IMR-90 (cell line): ENCODE measurements at regions not wholly inside any gene's neighbourhood (a gene's known extent, or its start where the extent isn't known, plus 50 kb on each side); places are given as distances from the start of the nearest gene placed in this dataset.

ENCODE experiments used
- ATAC-seq: fragments of 200-7000 bp; cut with Tn5 transposase; 2 replicates; pipeline ENCODE4 v1.9.1; 2020; ENCODE audit warnings: low read depth, mild to moderate bottlenecking, moderate library complexity
- BruUV-seq: library from RNA; stranded (reverse); fragments of 400-500 nt; replicated peaks from 2 replicates; lab custom pipeline; 2021; lab: Mats Ljungman, UMichigan
- CTCF ChIA-PET: fragments of 300-600 bp; formaldehyde crosslinking; extraction: SDS; loops from one replicate; lab custom pipeline; 2021; ENCODE audit warnings: antibody characterized with exemption; lab: Yijun Ruan, JAX
- POLR2A ChIA-PET: fragments of 300-600 bp; sonication (Branson Sonifier 250); formaldehyde crosslinking; loops from one replicate; lab custom pipeline; 2022; ENCODE audit warnings: antibody characterized with exemption; ENCODE audit not compliant: unreplicated experiment; lab: Charles Lee
- DNase-seq: peaks from one replicate; pipeline ENCODE4 v3.0.0; 2013
- H2AFZ ChIP-seq: replicated peaks from 2 replicates; pipeline ENCODE3; 2013; ENCODE audit warnings: low read length, mild to moderate bottlenecking; ENCODE audit not compliant: poor library complexity
- H2AK5ac ChIP-seq: 2 replicates; pipeline ENCODE4 v1.6.1; 2013; ENCODE audit warnings: low read depth, low read length, inconsistent platforms
- H2AK9ac ChIP-seq: replicated peaks from 2 replicates; pipeline ENCODE3; 2013; ENCODE audit warnings: mild to moderate bottlenecking, low read depth, low read length, moderate library complexity; ENCODE audit not compliant: poor library complexity
- H2BK120ac ChIP-seq: 2 replicates; pipeline ENCODE4 v1.6.1; 2013; ENCODE audit warnings: low read depth, low read length, inconsistent platforms
- H2BK15ac ChIP-seq: 3 replicates; pipeline ENCODE4 v1.6.1; 2013; ENCODE audit warnings: low read depth, low read length, inconsistent platforms
- H2BK20ac ChIP-seq: 2 replicates; pipeline ENCODE4 v1.6.1; 2013; ENCODE audit warnings: low read depth, mild to moderate bottlenecking, inconsistent platforms, low read length, moderate library complexity
- H2BK5ac ChIP-seq: 2 replicates; pipeline ENCODE4 v1.6.1; 2013; ENCODE audit warnings: mild to moderate bottlenecking, low read depth, low read length, inconsistent platforms; ENCODE audit not compliant: poor library complexity, severe bottlenecking
- H3K14ac ChIP-seq: replicated peaks from 2 replicates; pipeline ENCODE4 v1.6.1; 2013; ENCODE audit warnings: low read depth, low read length, inconsistent platforms
- H3K18ac ChIP-seq: 2 replicates; pipeline ENCODE4 v1.6.1; 2013; ENCODE audit warnings: low read depth, low read length, control low read depth
- H3K23ac ChIP-seq: 2 replicates; pipeline ENCODE4 v1.6.1; 2013; ENCODE audit warnings: low read depth, low read length, inconsistent platforms
- H3K27ac ChIP-seq: 2 replicates; pipeline ENCODE4 v1.5.1; 2013; ENCODE audit warnings: mild to moderate bottlenecking, control low read depth, low read length; ENCODE audit not compliant: insufficient read depth
- H3K27me3 ChIP-seq: 2 replicates; pipeline ENCODE4 v1.6.1; 2013; ENCODE audit warnings: low read length; ENCODE audit not compliant: control insufficient read depth, insufficient read depth
- H3K36me3 ChIP-seq: 2 replicates; pipeline ENCODE4 v1.6.1; 2013; ENCODE audit warnings: low read length, mixed read lengths; ENCODE audit not compliant: control insufficient read depth, insufficient read depth
- H3K4ac ChIP-seq: 2 replicates; pipeline ENCODE4 v1.6.1; 2013; ENCODE audit warnings: low read depth, low read length, inconsistent platforms
- H3K4me1 ChIP-seq: 2 replicates; pipeline ENCODE4 v1.6.1; 2013; ENCODE audit warnings: low read length, mixed read lengths; ENCODE audit not compliant: control insufficient read depth, insufficient read depth
- H3K4me2 ChIP-seq: 2 replicates; pipeline ENCODE4 v1.6.1; 2013; ENCODE audit warnings: low read depth, mild to moderate bottlenecking, control low read depth, low read length, moderate library complexity
- H3K4me3 ChIP-seq: 2 replicates; pipeline ENCODE4 v1.5.1; 2013; ENCODE audit warnings: low read depth, mild to moderate bottlenecking, control low read depth, low read length, moderate library complexity; ENCODE audit not compliant: insufficient read depth
- H3K56ac ChIP-seq: 2 replicates; pipeline ENCODE4 v1.6.1; 2013; ENCODE audit warnings: low read length, inconsistent platforms; ENCODE audit not compliant: insufficient read depth; ENCODE audit errors: extremely low read depth
- H3K79me1 ChIP-seq, 2 experiments: 2 replicates each; pipeline ENCODE4 v1.6.1; 2013; ENCODE audit warnings: low read length in 2 of 2, inconsistent platforms in 1 of 2, low read depth in 1 of 2
- H3K9ac ChIP-seq: 2 replicates; pipeline ENCODE4 v1.6.1; 2013; ENCODE audit warnings: low read depth, low read length, control low read depth
- H3K9me1 ChIP-seq: 2 replicates; pipeline ENCODE4 v1.6.1; 2013; ENCODE audit warnings: low read length, inconsistent platforms; ENCODE audit not compliant: insufficient read depth
- H3K9me3 ChIP-seq: 2 replicates; pipeline ENCODE4 v1.6.1; 2013; ENCODE audit warnings: low read length; ENCODE audit not compliant: control insufficient read depth, insufficient read depth
- H4K20me1 ChIP-seq: 2 replicates; pipeline ENCODE4 v1.6.1; 2013; ENCODE audit warnings: low read length, inconsistent platforms; ENCODE audit not compliant: insufficient read depth
- H4K5ac ChIP-seq: 2 replicates; pipeline ENCODE4 v1.6.1; 2013; ENCODE audit warnings: mild to moderate bottlenecking, low read depth, low read length, control low read depth
- H4K8ac ChIP-seq, 2 experiments: 2 replicates each; pipeline ENCODE4 v1.6.1; 2013; ENCODE audit warnings: low read depth in 2 of 2, low read length in 2 of 2, control low read depth in 1 of 2, inconsistent platforms in 1 of 2
- H4K91ac ChIP-seq: 2 replicates; pipeline ENCODE4 v1.6.1; 2013; ENCODE audit warnings: low read depth, low read length, inconsistent platforms; ENCODE audit not compliant: insufficient read depth
- BHLHE40 ChIP-seq: fragments of 150-350 bp; IDR thresholded peaks from 2 replicates; pipeline ENCODE4 v1.6.1; 2016; ENCODE audit warnings: mild to moderate bottlenecking, low read depth, low read length
- CEBPB ChIP-seq: IDR thresholded peaks from 2 replicates; pipeline ENCODE4 v1.6.1; 2012; ENCODE audit warnings: low read depth, low read length, improper control_type of control experiment
- CHD1 ChIP-seq: IDR thresholded peaks from 2 replicates; pipeline ENCODE4 v1.6.1; 2012; ENCODE audit warnings: low read depth, low read length, improper control_type of control experiment
- CTCF ChIP-seq: conservative IDR thresholded peaks from 2 replicates; pipeline ENCODE4 v1.5.1; 2012; ENCODE audit warnings: mild to moderate bottlenecking, low read depth, low read length, improper control_type of control experiment
- ELK1 ChIP-seq: fragments of 150-350 bp; IDR thresholded peaks from 2 replicates; pipeline ENCODE4 v1.6.1; 2016; ENCODE audit warnings: low read depth, mild to moderate bottlenecking, low read length, moderate library complexity, borderline replicate concordance
- FOS ChIP-seq: fragments of 150-350 bp; IDR thresholded peaks from 2 replicates; pipeline ENCODE4 v1.6.1; 2016; ENCODE audit warnings: low read depth, low read length
- MAFK ChIP-seq: IDR thresholded peaks from 2 replicates; pipeline ENCODE4 v1.6.1; 2012; ENCODE audit warnings: low read depth, low read length, improper control_type of control experiment
- MAZ ChIP-seq: IDR thresholded peaks from 2 replicates; pipeline ENCODE4 v1.6.1; 2012; ENCODE audit warnings: low read depth, mild to moderate bottlenecking, low read length, improper control_type of control experiment, moderate library complexity, borderline replicate concordance
- MXI1 ChIP-seq: IDR thresholded peaks from 2 replicates; pipeline ENCODE4 v1.6.1; 2012; ENCODE audit warnings: low read depth, mild to moderate bottlenecking, low read length, moderate library complexity, borderline replicate concordance
- NFE2L2 ChIP-seq: fragments of 150-350 bp; IDR thresholded peaks from 2 replicates; pipeline ENCODE4 v1.6.1; 2016; ENCODE audit warnings: low read depth, mild to moderate bottlenecking, low read length
- POLR2A ChIP-seq: IDR thresholded peaks from 2 replicates; pipeline ENCODE4 v1.6.1; 2012; ENCODE audit warnings: mild to moderate bottlenecking, low read depth, low read length
- RAD21 ChIP-seq: IDR thresholded peaks from 2 replicates; pipeline ENCODE4 v1.6.1; 2012; ENCODE audit warnings: low read length, improper control_type of control experiment
- RCOR1 ChIP-seq: IDR thresholded peaks from 2 replicates; pipeline ENCODE4 v1.6.1; 2012; ENCODE audit warnings: mild to moderate bottlenecking, low read length, improper control_type of control experiment; ENCODE audit not compliant: insufficient replicate concordance
- RFX5 ChIP-seq: IDR thresholded peaks from 2 replicates; pipeline ENCODE4 v1.8.0; 2012; ENCODE audit warnings: low read depth, mild to moderate bottlenecking, low read length, moderate library complexity
- SMC3 ChIP-seq: fragments of 150-350 bp; IDR thresholded peaks from 2 replicates; pipeline ENCODE4 v1.6.1; 2016; ENCODE audit warnings: low read depth, mild to moderate bottlenecking, antibody characterized with exemption, low read length, moderate library complexity
- WGBS, 2 experiments: methylation state at CpG; one replicate each; pipeline versions ENCODE4 v1.1.5 to v1.1.7; 2013; ENCODE audit warnings: missing lambda C conversion rate in 2 of 2; ENCODE audit not compliant: insufficient read length in 1 of 2; ENCODE audit errors: extremely low coverage in 2 of 2; 5-methylcytosine and 5-hydroxymethylcytosine counted together
- dilution Hi-C: fragments of 300-500 bp; cut with HindIII; formaldehyde crosslinking; loops from one replicate; pipeline ENCODE4 v1.14.3; 2018; ENCODE audit warnings: low sequenced_read_pairs; ENCODE audit not compliant: unreplicated experiment
- in situ Hi-C: fragments of 300-500 bp; cut with MboI; formaldehyde crosslinking; loops from 3 replicates; pipeline ENCODE4 v1.14.3; 2019; ENCODE audit warnings: low sequenced_read_pairs, inconsistent platforms, mixed read lengths
- intact Hi-C: fragments of 100-400 bp; cut with micrococcal nuclease; formaldehyde crosslinking; loops from 2 replicates; pipeline ENCODE4 v1.10.0; 2022
- TF ChIP-seq, protein P1 (sequence below): fragments of 150-350 bp; IDR thresholded peaks from 2 replicates; pipeline ENCODE4 v1.6.1; 2017; ENCODE audit warnings: mild to moderate bottlenecking, antibody characterized with exemption, low read length, low read depth

- H2BK20ac ChIP-seq, result no peak overlapping the region
- dilution Hi-C loops, result no loop called here
- H3K36me3 ChIP-seq, result no peaks in the 10 kb centered on the region
- H3K14ac ChIP-seq, result no peak overlapping the region
- H3K4me2 ChIP-seq, result no peak overlapping the region
- TF ChIP-seq SMC3 (no peak), ELK1 (no peak), MAZ (no peak), CTCF (no peak), MXI1 (no peak), CHD1 (no peak), CEBPB (no peak), RAD21 (no peak), POLR2A (no peak), RCOR1 (no peak), BHLHE40 (no peak), MAFK (no peak), RFX5 (no peak), NFE2L2 (no peak), FOS (no peak)
- TF ChIP-seq, protein P1, sequence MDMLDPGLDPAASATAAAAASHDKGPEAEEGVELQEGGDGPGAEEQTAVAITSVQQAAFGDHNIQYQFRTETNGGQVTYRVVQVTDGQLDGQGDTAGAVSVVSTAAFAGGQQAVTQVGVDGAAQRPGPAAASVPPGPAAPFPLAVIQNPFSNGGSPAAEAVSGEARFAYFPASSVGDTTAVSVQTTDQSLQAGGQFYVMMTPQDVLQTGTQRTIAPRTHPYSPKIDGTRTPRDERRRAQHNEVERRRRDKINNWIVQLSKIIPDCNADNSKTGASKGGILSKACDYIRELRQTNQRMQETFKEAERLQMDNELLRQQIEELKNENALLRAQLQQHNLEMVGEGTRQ, result no peak
- in situ Hi-C loops, result no loop called here
- no peak overlapping the region for H4K91ac ChIP-seq
- H3K18ac ChIP-seq, result no peak overlapping the region
- H3K27me3 ChIP-seq, result peaks cover 8% of the 10 kb centered on the region
- no peaks in the 10 kb centered on the region for H4K20me1 ChIP-seq
- ATAC-seq (no peak), DNase-seq (no peak)
- no peak overlapping the region for H3K27ac ChIP-seq
- no peak overlapping the region for H2BK120ac ChIP-seq
- no peak overlapping the region for H2AK5ac ChIP-seq
- H3K23ac ChIP-seq, result no peak overlapping the region
- no peaks in the 10 kb centered on the region for H3K4me1 ChIP-seq
- no peak overlapping the region for H4K8ac ChIP-seq
- CTCF ChIA-PET, result interaction anchor here (0.8 kb wide), 1 partner anchor 1189 kb away, joined by 3 read pairs; no protein-coding TSS in a partner anchor
- no peak overlapping the region for H2AK9ac ChIP-seq
- 100% methylated on average over 1 of the region's 5 CpGs; no CpG with 5 or more reads in 1 of the 2 experiments for WGBS, 2 experiments
- H3K9ac ChIP-seq, result no peak overlapping the region
- intact Hi-C loops, result no loop called here
- no peaks in the 10 kb centered on the region for H3K79me1 ChIP-seq
- POLR2A ChIA-PET, result no interaction called here
- H3K4me3 ChIP-seq, result no peak overlapping the region
- H3K9me3 ChIP-seq, result no peaks in the 10 kb centered on the region
- H2BK5ac ChIP-seq, result no peak overlapping the region
- H2AFZ ChIP-seq, result no peak overlapping the region
- H2BK15ac ChIP-seq, result no peak overlapping the region
- BruUV-seq, result no TSS peak
- no peak overlapping the region for H3K4ac ChIP-seq
- H3K56ac ChIP-seq, result no peak overlapping the region
- H3K9me1 ChIP-seq, result no peaks in the 10 kb centered on the region
- no peak overlapping the region for H4K5ac ChIP-seq
Measured at GRCh38 chr2:176535467-176536113, 266.3 kb downstream of the MTX2 start.
